Astrocyte (in vitro differentiated cells and primary cell): ENCODE measurements at regions not wholly inside any gene's neighbourhood (a gene's known extent, or its start where the extent isn't known, plus 50 kb on each side); places are given as distances from the start of the nearest gene placed in this dataset.

Experiments used
- DNase-seq: peaks from one replicate; pipeline ENCODE4 v3.0.0-alpha.2; 2010; ENCODE audit warnings: low read depth
- FAIRE-seq: peaks from 2 replicates; lab custom pipeline; 2011; peaks lifted over from hg19 to GRCh38; lab: Jason Lieb, UNC
- H2AFZ ChIP-seq: 2 replicates; pipeline ENCODE4 v1.6.0; 2012; ENCODE audit warnings: low read depth, low read length, inconsistent platforms
- H3K27ac ChIP-seq: 2 replicates; pipeline ENCODE4 v1.5.1; 2011; ENCODE audit warnings: low read depth, low read length, inconsistent platforms
- H3K27me3 ChIP-seq: 2 replicates; pipeline ENCODE4 v1.6.0; 2011; ENCODE audit warnings: low read length, inconsistent platforms; ENCODE audit not compliant: insufficient read depth
- H3K36me3 ChIP-seq: 2 replicates; pipeline ENCODE4 v1.5.1; 2011; ENCODE audit warnings: low read length, inconsistent platforms; ENCODE audit not compliant: insufficient read depth
- H3K4me1 ChIP-seq: 2 replicates; pipeline ENCODE4 v1.5.1; 2011; ENCODE audit warnings: low read length, inconsistent platforms; ENCODE audit not compliant: insufficient read depth
- H3K4me2 ChIP-seq: 2 replicates; pipeline ENCODE4 v1.6.0; 2012; ENCODE audit warnings: low read length, inconsistent platforms
- H3K4me3 ChIP-seq: 2 replicates; pipeline ENCODE4 v1.5.1; 2011; ENCODE audit warnings: low read depth, mild to moderate bottlenecking, low read length, inconsistent platforms; ENCODE audit not compliant: insufficient read depth
- H3K79me2 ChIP-seq: 2 replicates; pipeline ENCODE4 v1.6.0; 2012; ENCODE audit warnings: mild to moderate bottlenecking, low read length, inconsistent platforms; ENCODE audit not compliant: insufficient read depth
- H3K9ac ChIP-seq: 2 replicates; pipeline ENCODE4 v1.6.0; 2012; ENCODE audit warnings: mild to moderate bottlenecking, low read length, inconsistent platforms
- H3K9me3 ChIP-seq: 2 replicates; pipeline ENCODE4 v1.5.1; 2012; ENCODE audit warnings: low read depth, mild to moderate bottlenecking, low read length, inconsistent platforms; ENCODE audit not compliant: insufficient read depth
- H4K20me1 ChIP-seq: 2 replicates; pipeline ENCODE4 v1.6.0; 2012; ENCODE audit warnings: low read length, inconsistent platforms; ENCODE audit not compliant: insufficient read depth
- H3K27ac Mint-ChIP-seq: one replicate; pipeline ENCODE4 v1.8.0; 2021; ENCODE audit warnings: mild to moderate bottlenecking, mixed read lengths; ENCODE audit not compliant: unreplicated experiment
- H3K27me3 Mint-ChIP-seq: one replicate; pipeline ENCODE4 v1.8.0; 2021; ENCODE audit warnings: low read depth, mixed read lengths; ENCODE audit not compliant: unreplicated experiment
- H3K36me3 Mint-ChIP-seq: one replicate; pipeline ENCODE4 v1.8.0; 2021; ENCODE audit warnings: low read depth, mixed read lengths; ENCODE audit not compliant: unreplicated experiment
- H3K4me1 Mint-ChIP-seq: one replicate; pipeline ENCODE4 v1.8.0; 2021; ENCODE audit warnings: low read depth, mixed read lengths; ENCODE audit not compliant: unreplicated experiment
- H3K4me3 Mint-ChIP-seq: one replicate; pipeline ENCODE4 v1.8.0; 2021; ENCODE audit warnings: mild to moderate bottlenecking, moderate library complexity, mixed read lengths; ENCODE audit not compliant: unreplicated experiment
- H3K9me3 Mint-ChIP-seq: one replicate; pipeline ENCODE4 v1.8.0; 2021; ENCODE audit warnings: mild to moderate bottlenecking, mixed read lengths; ENCODE audit not compliant: unreplicated experiment
- EZH2 ChIP-seq: IDR thresholded peaks from 2 replicates; pipeline ENCODE4 v1.6.1; 2012; ENCODE audit warnings: mild to moderate bottlenecking, low read length, inconsistent platforms; ENCODE audit not compliant: insufficient read depth
- TF ChIP-seq, protein P1 (sequence below): IDR thresholded peaks from 2 replicates; pipeline ENCODE4 v1.5.1; 2011; ENCODE audit warnings: low read depth, mild to moderate bottlenecking, inconsistent platforms, low read length, moderate library complexity; ENCODE audit not compliant: insufficient read depth

DNA sequence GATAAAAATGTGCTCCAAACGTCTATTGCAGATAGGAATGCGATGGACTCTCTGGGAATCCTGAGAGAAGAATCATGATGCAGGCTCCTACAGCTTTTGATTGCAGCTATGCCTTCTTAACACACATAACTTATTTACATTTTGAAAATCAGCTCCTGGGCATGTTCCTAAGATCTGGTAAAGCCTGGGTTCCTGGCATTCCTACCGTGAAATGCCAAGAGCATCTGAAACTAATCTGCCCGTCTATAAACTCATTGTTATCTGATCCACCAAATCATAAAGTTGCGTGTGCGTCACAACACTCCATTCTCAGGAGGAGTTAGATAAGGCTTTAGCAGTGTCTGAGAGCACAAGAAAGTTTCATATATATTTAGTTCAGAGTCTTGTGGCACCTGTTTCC, 79.0 kb upstream of the VGLL3 start:
- Histone ChIP-seq H3K4me2 (no peak overlapping the region), H3K36me3 (no peaks in the 10 kb centered on the region), H3K4me3 (no peak overlapping the region), H3K9ac (no peak overlapping the region), H3K79me2 (no peaks in the 10 kb centered on the region), H2AFZ (no peak overlapping the region), H3K27me3 (no peaks in the 10 kb centered on the region), H4K20me1 (no peaks in the 10 kb centered on the region), H3K27ac (no peak overlapping the region), H3K9me3 (no peaks in the 10 kb centered on the region), H3K4me1 (no peaks in the 10 kb centered on the region)
- Mint-ChIP-seq H3K4me3 (no peak overlapping the region), H3K9me3 (no peaks in the 10 kb centered on the region), H3K36me3 (no peaks in the 10 kb centered on the region), H3K27me3 (no peaks in the 10 kb centered on the region), H3K27ac (no peak overlapping the region), H3K4me1 (no peaks in the 10 kb centered on the region)
- no peak for DNase-seq
- FAIRE-seq: no peak
- TF ChIP-seq, protein P1, sequence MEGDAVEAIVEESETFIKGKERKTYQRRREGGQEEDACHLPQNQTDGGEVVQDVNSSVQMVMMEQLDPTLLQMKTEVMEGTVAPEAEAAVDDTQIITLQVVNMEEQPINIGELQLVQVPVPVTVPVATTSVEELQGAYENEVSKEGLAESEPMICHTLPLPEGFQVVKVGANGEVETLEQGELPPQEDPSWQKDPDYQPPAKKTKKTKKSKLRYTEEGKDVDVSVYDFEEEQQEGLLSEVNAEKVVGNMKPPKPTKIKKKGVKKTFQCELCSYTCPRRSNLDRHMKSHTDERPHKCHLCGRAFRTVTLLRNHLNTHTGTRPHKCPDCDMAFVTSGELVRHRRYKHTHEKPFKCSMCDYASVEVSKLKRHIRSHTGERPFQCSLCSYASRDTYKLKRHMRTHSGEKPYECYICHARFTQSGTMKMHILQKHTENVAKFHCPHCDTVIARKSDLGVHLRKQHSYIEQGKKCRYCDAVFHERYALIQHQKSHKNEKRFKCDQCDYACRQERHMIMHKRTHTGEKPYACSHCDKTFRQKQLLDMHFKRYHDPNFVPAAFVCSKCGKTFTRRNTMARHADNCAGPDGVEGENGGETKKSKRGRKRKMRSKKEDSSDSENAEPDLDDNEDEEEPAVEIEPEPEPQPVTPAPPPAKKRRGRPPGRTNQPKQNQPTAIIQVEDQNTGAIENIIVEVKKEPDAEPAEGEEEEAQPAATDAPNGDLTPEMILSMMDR: no peak
- TF ChIP-seq EZH2: no peak

DNA sequence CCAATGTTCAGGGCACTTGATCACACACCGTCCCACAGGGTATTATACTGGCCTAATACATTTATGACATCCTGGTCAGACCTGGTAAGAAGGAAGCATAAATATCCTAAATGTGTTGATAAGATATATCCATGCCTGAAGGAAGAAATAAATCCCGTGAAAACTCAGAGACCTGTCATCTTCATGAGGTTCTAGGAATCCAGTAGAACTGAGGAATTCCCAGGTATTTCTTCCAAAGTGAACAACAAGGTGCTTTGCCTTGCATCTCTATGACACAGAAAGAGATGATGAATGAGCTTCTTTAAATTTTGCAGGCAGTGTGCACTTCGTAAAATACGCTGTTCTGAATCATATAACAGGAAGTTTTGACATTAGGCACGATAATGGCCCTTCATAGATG, 78.1 kb upstream of the VGLL3 start:
- Mint-ChIP-seq H3K36me3 (no peaks in the 10 kb centered on the region), H3K4me1 (no peaks in the 10 kb centered on the region), H3K27ac (no peak overlapping the region), H3K9me3 (no peaks in the 10 kb centered on the region), H3K27me3 (no peaks in the 10 kb centered on the region), H3K4me3 (no peak overlapping the region)
- TF ChIP-seq, protein P1: no peak
- TF ChIP-seq EZH2: no peak
- Histone ChIP-seq H2AFZ (no peak overlapping the region), H3K9ac (no peak overlapping the region), H3K4me3 (no peak overlapping the region), H3K9me3 (no peaks in the 10 kb centered on the region), H3K36me3 (no peaks in the 10 kb centered on the region), H3K27me3 (no peaks in the 10 kb centered on the region), H3K27ac (no peak overlapping the region), H3K4me2 (no peak overlapping the region), H3K79me2 (no peaks in the 10 kb centered on the region), H4K20me1 (no peaks in the 10 kb centered on the region), H3K4me1 (no peaks in the 10 kb centered on the region)
- DNase-seq (no peak), FAIRE-seq (no peak)

DNA sequence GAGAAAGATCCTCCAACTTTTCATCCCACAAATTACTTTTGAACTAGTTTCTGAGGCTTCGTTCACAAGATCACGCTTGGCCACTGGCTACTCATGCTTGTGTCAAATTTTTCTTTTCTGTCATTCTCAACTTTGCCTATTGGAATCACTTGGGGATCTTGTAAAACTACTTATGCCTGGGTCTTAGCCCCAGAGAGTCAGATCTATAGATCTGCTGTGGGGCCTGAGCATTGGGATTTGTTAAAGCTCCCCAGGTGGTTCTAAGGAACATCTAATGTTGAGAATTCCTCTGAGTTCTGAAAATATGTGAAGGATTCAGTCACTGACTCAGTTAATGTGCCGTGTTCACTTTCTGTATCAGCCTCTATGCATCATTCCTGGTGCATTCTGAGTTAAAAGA, 71.7 kb upstream of the VGLL3 start:
- Mint-ChIP-seq H3K9me3 (no peaks in the 10 kb centered on the region), H3K27ac (no peak overlapping the region), H3K36me3 (no peaks in the 10 kb centered on the region), H3K27me3 (no peaks in the 10 kb centered on the region), H3K4me3 (no peak overlapping the region), H3K4me1 (no peaks in the 10 kb centered on the region)
- no peak for TF ChIP-seq EZH2
- TF ChIP-seq, protein P1: no peak
- no peak overlapping the region for H3K4me3 ChIP-seq
- H2AFZ ChIP-seq: no peak overlapping the region
- H3K9me3 ChIP-seq: no peaks in the 10 kb centered on the region
- no peak overlapping the region for H3K4me2 ChIP-seq
- H3K79me2 ChIP-seq: no peaks in the 10 kb centered on the region
- no peaks in the 10 kb centered on the region for H3K4me1 ChIP-seq
- H4K20me1 ChIP-seq: no peaks in the 10 kb centered on the region
- H3K36me3 ChIP-seq: no peaks in the 10 kb centered on the region
- FAIRE-seq (no peak), DNase-seq (no peak)
- no peak overlapping the region for H3K9ac ChIP-seq
- no peaks in the 10 kb centered on the region for H3K27me3 ChIP-seq
- no peak overlapping the region for H3K27ac ChIP-seq
